A673 (cell line): ENCODE measurements at regions not wholly inside any gene's neighbourhood (a gene's known extent, or its start where the extent isn't known, plus 50 kb on each side); places are given as distances from the start of the nearest gene placed in this dataset.
"Not testable (repeated sequence)": the region's sequence is repeated elsewhere in the genome, so short reads cannot be mapped to it uniquely, and the experiment has no call there.

Experiments
- BruUV-seq: library from RNA; stranded (reverse); fragments of 400-500 nt; replicated peaks from 2 replicates; lab custom pipeline; 2021; lab: Mats Ljungman, UMichigan
- CTCF ChIA-PET: fragments of 300-600 bp; sonication (Branson Sonifier 250); formaldehyde crosslinking; loops from one replicate; lab custom pipeline; 2022; ENCODE audit warnings: antibody characterized with exemption; lab: Charles Lee
- POLR2A ChIA-PET: fragments of 300-600 bp; sonication (Branson Sonifier 250); formaldehyde crosslinking; loops from one replicate; lab custom pipeline; 2022; ENCODE audit warnings: antibody characterized with exemption; ENCODE audit not compliant: low non-redundant PET; lab: Charles Lee
- DNase-seq: peaks from one replicate; pipeline ENCODE4 v3.0.0-alpha.2; 2015; ENCODE audit warnings: low spot score
- H3K27ac ChIP-seq: fragments of 200-600 bp; sonication (generic); 2 replicates; pipeline ENCODE4 v1.5.1; 2016; ENCODE audit warnings: mixed run types, low read depth, mild to moderate bottlenecking, mixed read lengths, antibody characterized with exemption, low read length; ENCODE audit not compliant: poor library complexity, severe bottlenecking
- H3K27me3 ChIP-seq: fragments of 200-600 bp; sonication (generic); replicated peaks from 2 replicates; pipeline ENCODE4 v1.6.1; 2017; ENCODE audit warnings: mixed run types, low read depth, mild to moderate bottlenecking, mixed read lengths, antibody characterized with exemption, low read length; ENCODE audit not compliant: insufficient read depth, poor library complexity
- H3K36me3 ChIP-seq: fragments of 200-600 bp; sonication (generic); 2 replicates; pipeline ENCODE4 v1.6.1; 2016; ENCODE audit warnings: mixed run types, mild to moderate bottlenecking, mixed read lengths, antibody characterized with exemption, low read length; ENCODE audit not compliant: insufficient read depth, poor library complexity, severe bottlenecking
- H3K4me1 ChIP-seq: fragments of 200-600 bp; sonication (generic); 2 replicates; pipeline ENCODE4 v1.6.1; 2017; ENCODE audit warnings: mixed run types, mild to moderate bottlenecking, mixed read lengths, antibody characterized with exemption, low read length; ENCODE audit not compliant: insufficient read depth, poor library complexity, severe bottlenecking
- H3K4me3 ChIP-seq: fragments of 200-600 bp; sonication (generic); 2 replicates; pipeline ENCODE4 v1.5.1; 2016; ENCODE audit warnings: low read depth, mixed run types, mild to moderate bottlenecking, mixed read lengths, low read length; ENCODE audit not compliant: poor library complexity, severe bottlenecking
- H3K9me3 ChIP-seq: fragments of 200-600 bp; sonication (generic); 2 replicates; pipeline ENCODE4 v1.6.1; 2016; ENCODE audit warnings: mixed run types, low read depth, mild to moderate bottlenecking, mixed read lengths, antibody characterized with exemption, low read length; ENCODE audit not compliant: poor library complexity, severe bottlenecking
- intact Hi-C: fragments of 100-400 bp; cut with micrococcal nuclease; formaldehyde crosslinking; loops from one replicate; pipeline ENCODE4 v1.10.0; 2022; ENCODE audit not compliant: unreplicated experiment

DNA sequence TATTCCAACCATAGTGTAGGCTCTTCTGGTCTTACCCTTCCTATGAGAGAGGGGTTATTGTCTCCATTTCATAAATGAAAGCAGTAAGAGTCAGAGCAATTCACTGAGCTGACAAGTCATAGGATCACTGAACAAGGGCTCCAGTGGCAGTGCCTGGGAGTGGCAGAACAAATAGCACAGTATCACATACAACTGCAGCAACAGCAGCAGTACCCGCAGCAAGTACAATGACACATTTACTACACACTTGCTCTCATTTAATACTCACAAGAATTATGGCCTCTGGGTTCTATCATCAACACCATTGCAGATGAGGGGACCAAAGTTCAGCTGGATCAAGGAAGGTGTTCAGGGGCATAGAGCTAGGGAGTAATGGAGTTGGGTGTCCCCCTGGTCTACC, 218.8 kb downstream of the BCL2L11 start:
- H3K4me3 ChIP-seq, H3K9me3 ChIP-seq, intact Hi-C loops, H3K4me1 ChIP-seq, H3K27me3 ChIP-seq, H3K27ac ChIP-seq, DNase-seq, POLR2A ChIA-PET, CTCF ChIA-PET, H3K36me3 ChIP-seq, BruUV-seq: not testable (repeated sequence)

DNA sequence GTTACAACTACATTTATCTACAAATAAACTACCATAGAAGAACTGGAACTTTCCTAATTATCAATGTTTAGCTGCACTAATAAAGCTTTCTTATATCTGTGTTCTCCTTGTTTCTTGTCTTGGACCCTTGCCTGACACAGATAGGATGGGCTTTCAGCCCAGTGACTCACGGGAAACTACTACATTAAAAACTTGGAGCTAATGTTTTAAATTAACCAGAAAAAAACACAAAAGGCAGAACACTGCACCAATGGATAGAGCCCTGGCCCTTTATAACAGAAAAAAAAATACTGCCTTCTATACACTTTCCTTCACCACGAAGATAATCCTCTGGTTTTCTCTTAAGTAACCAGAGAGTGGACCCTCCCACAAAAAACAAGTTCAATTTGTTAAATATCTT, 223.9 kb downstream of the BCL2L11 start:
- H3K27me3 ChIP-seq, H3K4me1 ChIP-seq, H3K27ac ChIP-seq, CTCF ChIA-PET, BruUV-seq, DNase-seq, H3K4me3 ChIP-seq, intact Hi-C loops, H3K36me3 ChIP-seq, H3K9me3 ChIP-seq, POLR2A ChIA-PET: not testable (repeated sequence)

DNA sequence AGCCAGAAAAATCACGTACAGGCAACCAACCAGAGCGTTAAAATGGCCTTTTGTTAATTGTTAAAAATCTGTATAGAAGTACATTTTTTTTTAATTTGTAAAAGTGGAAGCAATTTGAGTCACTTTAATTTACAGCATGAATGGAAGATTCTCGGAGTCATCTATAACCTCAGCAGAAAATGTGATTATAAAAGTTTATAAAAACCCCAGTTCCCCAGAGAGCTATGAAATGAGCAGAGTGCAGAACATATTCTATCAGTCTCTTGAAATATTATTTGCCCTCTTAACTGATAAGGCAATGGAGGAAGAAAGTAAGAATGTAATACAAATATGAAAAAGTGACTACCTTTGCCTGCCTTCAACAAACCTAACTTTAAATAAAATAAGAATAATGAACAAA, 224.7 kb downstream of the BCL2L11 start:
- H3K4me3 ChIP-seq, CTCF ChIA-PET, H3K9me3 ChIP-seq, BruUV-seq, H3K27ac ChIP-seq, POLR2A ChIA-PET, H3K36me3 ChIP-seq, H3K27me3 ChIP-seq, intact Hi-C loops, H3K4me1 ChIP-seq: not testable (repeated sequence)
- peak; percentile 47 for DNase-seq

DNA sequence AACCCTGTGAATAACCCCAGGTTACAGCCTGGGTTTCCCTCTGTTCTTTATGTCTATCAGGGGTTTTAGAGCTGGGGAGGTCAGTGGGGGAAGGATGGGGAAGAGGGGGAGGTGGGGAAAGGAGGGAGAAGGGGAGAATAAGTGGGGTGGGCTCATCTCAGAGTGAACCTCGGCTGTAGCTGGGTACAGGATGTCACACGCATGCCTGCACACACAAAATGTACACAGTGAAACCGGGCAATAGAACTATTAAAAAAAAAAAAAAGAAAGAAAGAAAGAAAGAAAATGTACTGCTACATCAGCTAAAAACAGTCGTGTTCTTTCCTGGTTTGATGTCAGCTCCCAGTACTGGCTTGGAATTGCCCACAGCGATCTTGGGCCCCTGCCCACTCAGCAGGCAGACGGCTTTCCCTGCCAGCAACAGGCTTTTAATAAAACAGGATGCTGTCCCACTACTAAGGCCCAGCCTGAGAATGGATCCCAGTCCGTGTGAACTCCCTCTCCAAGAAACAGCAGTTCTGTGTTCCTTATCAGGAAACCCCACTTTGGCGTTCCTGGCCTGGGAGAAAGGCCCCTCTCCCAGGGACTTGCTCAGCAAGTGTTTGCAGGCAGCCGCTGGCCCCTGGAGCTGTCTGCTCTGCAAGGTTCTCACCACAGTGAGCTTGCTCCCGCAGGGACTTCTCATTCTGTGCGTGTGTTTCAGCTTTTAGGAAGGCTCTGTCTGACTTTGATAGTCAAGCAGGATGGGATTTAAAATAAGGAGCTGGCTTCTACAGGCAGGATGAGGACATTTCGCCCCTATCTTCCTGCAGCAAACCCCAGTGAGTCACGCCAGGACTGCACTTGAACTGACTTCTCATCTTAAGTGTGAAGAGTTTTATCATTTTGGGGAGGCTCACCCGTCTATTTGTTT, 225.6 kb downstream of the BCL2L11 start:
- CTCF ChIA-PET, intact Hi-C loops, BruUV-seq, H3K4me3 ChIP-seq, H3K4me1 ChIP-seq, POLR2A ChIA-PET, H3K27ac ChIP-seq, H3K9me3 ChIP-seq, H3K27me3 ChIP-seq, H3K36me3 ChIP-seq: not testable (repeated sequence)
- peak; percentile 34 for DNase-seq

DNA sequence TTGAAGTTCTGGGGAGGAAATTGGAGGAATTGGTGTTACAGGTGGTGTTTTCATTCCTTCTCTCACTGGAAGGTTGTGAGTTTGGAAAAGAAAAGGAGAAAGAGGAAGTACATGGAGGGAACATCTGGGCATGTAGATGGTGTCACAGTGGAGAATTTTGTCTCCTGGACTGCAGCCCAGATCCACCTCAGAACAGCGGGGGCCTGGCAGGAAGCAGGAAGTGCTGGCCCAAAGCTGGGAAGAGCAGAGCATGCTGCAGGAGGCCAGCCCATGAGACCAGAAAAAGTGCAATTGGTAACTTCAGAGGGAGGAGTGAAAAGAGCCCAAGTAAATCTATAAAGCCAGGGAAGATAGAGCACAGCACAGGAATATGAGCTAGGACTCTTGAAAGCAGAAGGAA, 227.0 kb downstream of the BCL2L11 start:
- CTCF ChIA-PET, POLR2A ChIA-PET, BruUV-seq: not testable (repeated sequence)

DNA sequence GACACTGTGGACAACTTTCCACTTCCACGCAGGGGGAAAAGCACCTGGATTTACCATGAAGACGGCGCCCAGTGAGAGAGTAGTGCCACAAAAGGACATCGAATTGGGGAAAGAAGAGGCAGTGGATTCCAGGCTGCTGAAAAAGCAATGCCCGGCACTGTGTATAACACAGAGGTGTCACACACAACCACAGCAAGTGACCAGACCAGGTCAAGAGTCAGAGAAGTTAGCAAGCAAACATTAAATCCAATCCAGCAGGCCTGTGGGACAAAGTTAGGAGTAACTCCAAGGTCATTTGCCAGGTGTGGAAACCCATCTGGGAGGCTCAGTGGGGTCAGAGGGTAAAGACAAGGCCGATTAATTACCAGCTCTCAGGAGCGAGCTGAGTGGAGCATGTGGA, 227.6 kb downstream of the BCL2L11 start:
- intact Hi-C loops, H3K4me3 ChIP-seq, CTCF ChIA-PET, BruUV-seq, DNase-seq, H3K27me3 ChIP-seq, POLR2A ChIA-PET, H3K36me3 ChIP-seq, H3K27ac ChIP-seq, H3K9me3 ChIP-seq, H3K4me1 ChIP-seq: not testable (repeated sequence)

More for the DNA sequence above, 227.0 kb downstream of the BCL2L11 start:
- H3K27me3 ChIP-seq, H3K4me1 ChIP-seq, DNase-seq, H3K9me3 ChIP-seq, H3K27ac ChIP-seq, H3K36me3 ChIP-seq, H3K4me3 ChIP-seq, intact Hi-C loops: not testable (repeated sequence)

DNA sequence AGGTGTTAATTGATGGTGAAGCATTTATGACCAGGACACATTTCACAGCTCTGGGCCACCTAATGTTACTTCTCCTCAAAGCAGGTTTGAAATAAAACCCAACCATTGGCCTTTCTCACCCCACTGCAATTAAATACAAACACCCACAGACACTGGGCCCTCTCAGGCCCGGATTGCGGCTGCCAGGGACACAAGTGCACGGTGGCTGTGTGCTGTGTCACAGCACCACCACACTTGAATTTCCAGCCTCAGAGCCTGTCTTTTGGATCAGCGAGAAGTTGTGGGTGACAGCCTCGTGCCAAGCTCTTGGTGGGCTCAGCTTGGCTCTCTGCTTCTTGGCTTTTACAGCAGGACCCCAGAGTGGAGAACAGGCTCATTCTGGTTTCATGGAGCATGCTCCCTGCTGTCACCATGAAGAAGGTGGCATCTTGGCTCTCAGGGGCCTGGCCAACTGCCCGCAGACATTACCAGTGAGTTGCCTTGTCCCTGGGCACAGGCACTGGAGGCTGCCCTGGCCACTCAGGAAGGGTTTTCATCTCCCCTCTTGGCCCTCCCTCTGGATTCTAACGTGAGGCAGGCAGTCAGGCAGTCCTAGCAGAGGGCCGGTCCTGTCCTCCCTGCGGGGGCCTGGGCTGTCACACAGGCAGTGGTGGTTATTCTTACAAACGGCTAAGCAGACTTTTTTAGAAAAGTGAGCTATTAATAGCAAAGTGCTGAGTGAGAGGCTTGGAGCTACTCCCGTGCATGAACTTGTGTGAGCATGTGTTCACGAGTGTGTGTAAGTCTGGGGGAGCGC, 234.5 kb downstream of the BCL2L11 start:
- intact Hi-C loops, H3K27me3 ChIP-seq, H3K36me3 ChIP-seq, H3K4me3 ChIP-seq, H3K27ac ChIP-seq, CTCF ChIA-PET, BruUV-seq, H3K4me1 ChIP-seq, DNase-seq, H3K9me3 ChIP-seq, POLR2A ChIA-PET: not testable (repeated sequence)
